GM12873 (cell line): ENCODE measurements at regions not wholly inside any gene's neighbourhood (a gene's known extent, or its start where the extent isn't known, plus 50 kb on each side); places are given as distances from the start of the nearest gene placed in this dataset.

ENCODE experiments used
- TF ChIP-seq, protein P1 (sequence below): IDR thresholded peaks from 2 replicates; pipeline ENCODE4 v1.5.1; 2012; ENCODE audit warnings: low read depth, mild to moderate bottlenecking, moderate library complexity, low read length, control low read depth; ENCODE audit not compliant: insufficient read depth; ENCODE audit errors: missing control alignments

DNA sequence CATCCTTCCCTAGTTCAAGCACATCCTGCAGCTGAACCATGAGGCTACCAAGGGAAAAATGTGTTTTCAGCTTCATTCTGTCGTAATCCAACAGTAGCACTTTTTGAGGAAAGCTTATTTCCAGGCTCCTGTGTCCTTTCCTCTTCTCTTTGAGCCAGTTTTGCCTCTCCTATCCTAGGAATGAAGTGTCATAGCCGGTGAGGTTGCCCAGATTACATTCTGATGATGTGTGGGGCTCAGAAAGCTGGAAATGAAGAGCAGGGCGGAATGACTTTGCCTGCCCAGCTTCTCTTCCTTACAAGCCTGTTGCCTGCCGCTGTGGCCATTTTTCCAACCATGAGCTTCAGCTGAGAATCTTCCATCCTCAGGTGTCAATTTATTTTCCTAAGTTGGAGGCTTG is 381.8 kb downstream of the NUAK1 start:
- TF ChIP-seq, protein P1, sequence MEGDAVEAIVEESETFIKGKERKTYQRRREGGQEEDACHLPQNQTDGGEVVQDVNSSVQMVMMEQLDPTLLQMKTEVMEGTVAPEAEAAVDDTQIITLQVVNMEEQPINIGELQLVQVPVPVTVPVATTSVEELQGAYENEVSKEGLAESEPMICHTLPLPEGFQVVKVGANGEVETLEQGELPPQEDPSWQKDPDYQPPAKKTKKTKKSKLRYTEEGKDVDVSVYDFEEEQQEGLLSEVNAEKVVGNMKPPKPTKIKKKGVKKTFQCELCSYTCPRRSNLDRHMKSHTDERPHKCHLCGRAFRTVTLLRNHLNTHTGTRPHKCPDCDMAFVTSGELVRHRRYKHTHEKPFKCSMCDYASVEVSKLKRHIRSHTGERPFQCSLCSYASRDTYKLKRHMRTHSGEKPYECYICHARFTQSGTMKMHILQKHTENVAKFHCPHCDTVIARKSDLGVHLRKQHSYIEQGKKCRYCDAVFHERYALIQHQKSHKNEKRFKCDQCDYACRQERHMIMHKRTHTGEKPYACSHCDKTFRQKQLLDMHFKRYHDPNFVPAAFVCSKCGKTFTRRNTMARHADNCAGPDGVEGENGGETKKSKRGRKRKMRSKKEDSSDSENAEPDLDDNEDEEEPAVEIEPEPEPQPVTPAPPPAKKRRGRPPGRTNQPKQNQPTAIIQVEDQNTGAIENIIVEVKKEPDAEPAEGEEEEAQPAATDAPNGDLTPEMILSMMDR, result no peak

DNA sequence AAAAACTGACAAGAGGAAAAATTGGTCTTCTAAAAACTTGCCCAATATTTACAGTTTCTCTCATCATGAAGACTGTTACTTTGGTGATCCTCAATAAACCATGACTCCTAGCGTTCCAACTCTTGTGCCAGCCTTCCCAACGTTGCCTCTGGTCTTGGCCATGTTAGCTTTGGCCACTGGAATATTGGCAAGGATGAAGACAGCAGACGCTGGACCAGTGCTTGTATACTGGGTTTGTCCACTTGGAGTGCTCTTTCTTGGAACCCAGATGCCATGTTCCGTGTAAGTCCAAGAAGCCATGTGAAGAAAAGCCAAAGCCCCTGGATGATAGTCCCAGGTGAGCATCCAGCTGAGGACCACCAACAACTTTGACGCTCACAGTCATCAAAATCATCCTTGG is 379.6 kb downstream of the NUAK1 start:
- TF ChIP-seq, protein P1, result peak; percentile 22

DNA sequence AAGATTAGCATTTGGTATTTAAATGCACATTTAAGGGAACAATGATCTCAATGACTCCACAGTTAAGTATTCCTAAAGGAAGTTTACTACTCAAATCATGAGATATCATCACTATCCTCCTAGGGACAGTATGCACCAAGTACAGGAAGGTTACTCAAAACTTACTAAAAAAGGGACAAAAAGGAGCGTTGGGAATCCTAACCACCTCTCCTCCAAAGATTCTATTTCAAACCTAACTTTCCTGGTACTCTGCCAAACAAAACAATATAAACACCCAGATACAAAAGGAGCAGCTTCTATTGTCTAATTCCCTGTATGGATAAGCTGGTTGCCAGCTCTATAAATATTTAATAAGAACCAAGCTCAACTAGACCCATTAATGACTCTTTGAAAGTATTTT is 377.7 kb downstream of the NUAK1 start:
- TF ChIP-seq, protein P1, result no peak

GRCh38 chr12:105764216-105764835 is 374.4 kb downstream of the NUAK1 start:
- TF ChIP-seq, protein P1, result no peak

DNA sequence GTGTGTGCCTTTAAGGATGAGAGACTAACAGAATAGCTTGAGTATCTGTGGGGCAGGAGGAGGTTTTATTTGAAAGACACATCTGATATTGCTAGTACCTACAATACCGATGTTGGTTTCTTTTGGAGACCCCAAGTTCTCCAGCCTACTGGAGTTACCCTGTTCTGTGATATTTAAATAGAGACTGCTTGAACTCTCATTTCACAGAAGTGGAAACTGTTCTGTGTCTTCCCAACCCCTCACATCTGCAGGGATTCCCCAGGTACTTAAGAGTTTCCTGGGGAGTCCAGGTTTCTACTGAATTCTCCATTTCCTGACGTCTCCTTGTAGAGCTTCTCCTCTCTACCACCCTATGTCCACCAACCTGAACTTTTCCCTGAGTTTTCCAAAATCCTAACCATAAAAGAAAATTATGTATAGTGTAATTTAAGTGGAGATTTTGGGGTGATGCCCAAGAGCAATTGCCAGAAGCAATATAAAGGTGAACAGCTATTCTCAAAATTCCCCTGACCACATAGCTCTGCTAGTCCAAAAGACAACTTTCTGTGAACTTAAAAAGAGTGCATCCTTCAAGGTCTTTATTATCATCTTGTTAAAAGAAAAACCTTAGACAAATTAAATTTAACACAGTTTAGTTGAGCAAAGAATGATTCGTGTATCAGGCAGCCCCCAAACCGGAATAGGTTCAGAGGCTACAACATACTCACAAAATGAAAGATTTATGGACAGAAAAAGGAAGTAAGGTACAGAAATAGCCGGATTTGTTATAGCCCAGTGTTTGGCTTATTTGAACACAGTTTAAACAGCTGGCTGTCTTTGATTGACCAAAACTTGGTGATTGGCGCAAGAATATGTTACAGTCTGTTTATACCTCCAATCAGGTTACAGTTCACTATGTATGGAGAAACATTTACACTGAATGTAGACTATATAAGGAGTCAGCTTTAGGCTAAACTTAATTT is 373.4 kb downstream of the NUAK1 start:
- TF ChIP-seq, protein P1, result no peak

GRCh38 chr12:105766029-105766428 is 372.7 kb downstream of the NUAK1 start:
- TF ChIP-seq, protein P1, result no peak

GRCh38 chr12:105769486-105769885 is 369.3 kb downstream of the NUAK1 start:
- TF ChIP-seq, protein P1, result no peak
